GM12878 (cell line): ENCODE measurements at regions not wholly inside any gene's neighbourhood (a gene's known extent, or its start where the extent isn't known, plus 50 kb on each side); places are given as distances from the start of the nearest gene placed in this dataset.

Experiments
- BMI1 ChIP-seq: fragments of 450-650 bp; IDR thresholded peaks from 2 replicates; pipeline ENCODE4 v1.6.1; 2016; ENCODE audit warnings: mild to moderate bottlenecking, moderate library complexity, borderline replicate concordance
- BRCA1 ChIP-seq: IDR thresholded peaks from 2 replicates; pipeline ENCODE4 v1.6.1; 2011; ENCODE audit warnings: low read depth, low read length, improper control_type of control experiment
- CEBPB ChIP-seq, 2 experiments: fragments of 150-350 bp in 1 of 2; IDR thresholded peaks; 2 replicates each; pipeline ENCODE4 v1.6.1; 2012 to 2014; ENCODE audit warnings: low read depth in 2 of 2, low read length in 2 of 2, borderline replicate concordance in 1 of 2, inconsistent platforms in 1 of 2
- CREB1 ChIP-seq: IDR thresholded peaks from 2 replicates; pipeline ENCODE4 v1.6.1; 2012; ENCODE audit warnings: low read depth, mild to moderate bottlenecking, inconsistent platforms
- CREM ChIP-seq: IDR thresholded peaks from 2 replicates; pipeline ENCODE4 v1.6.1; 2014; ENCODE audit warnings: antibody characterized with exemption, low read depth
- CUX1 ChIP-seq: IDR thresholded peaks from 2 replicates; pipeline ENCODE4 v1.6.1; 2012; ENCODE audit warnings: improper control_type of control experiment, low read depth, low read length; ENCODE audit not compliant: insufficient replicate concordance
- FOS ChIP-seq: IDR thresholded peaks from 3 replicates; pipeline ENCODE4 v1.6.1; 2011; ENCODE audit warnings: borderline replicate concordance; ENCODE audit not compliant: insufficient read length; ENCODE audit errors: extremely low read depth
- HDAC6 ChIP-seq: fragments of 200-600 bp; sonication (generic); IDR thresholded peaks from one replicate; pipeline ENCODE4 v1.8.0; 2017; ENCODE audit warnings: antibody characterized with exemption; ENCODE audit not compliant: unreplicated experiment
- KAT2A ChIP-seq: conservative IDR thresholded peaks from 2 replicates; pipeline ENCODE4 v1.6.1; 2011; ENCODE audit warnings: low read depth, low read length; ENCODE audit not compliant: control insufficient read depth
- MEF2A ChIP-seq: IDR thresholded peaks from 2 replicates; pipeline ENCODE4 v1.6.1; 2011; ENCODE audit warnings: low read depth, mild to moderate bottlenecking, low read length, moderate library complexity; ENCODE audit not compliant: insufficient read depth
- MTA2 ChIP-seq: fragments of 450-650 bp; IDR thresholded peaks from 2 replicates; pipeline ENCODE4 v1.6.1; 2016; ENCODE audit warnings: low read depth, mild to moderate bottlenecking, moderate library complexity
- NFYA ChIP-seq: IDR thresholded peaks from 2 replicates; pipeline ENCODE4 v1.6.1; 2011; ENCODE audit warnings: low read depth, mild to moderate bottlenecking, low read length, improper control_type of control experiment, borderline replicate concordance
- NR2C1 ChIP-seq: fragments of 450-650 bp; IDR thresholded peaks from 2 replicates; pipeline ENCODE4 v1.6.1; 2017; ENCODE audit warnings: antibody characterized with exemption, mild to moderate bottlenecking, moderate library complexity
- POLR2AphosphoS5 ChIP-seq: IDR thresholded peaks from 2 replicates; pipeline ENCODE4 v1.6.1; 2011; ENCODE audit warnings: mild to moderate bottlenecking, low read length, inconsistent platforms
- RAD51 ChIP-seq: fragments of 450-650 bp; IDR thresholded peaks from 2 replicates; pipeline ENCODE4 v1.6.1; 2016; ENCODE audit warnings: moderate library complexity, mild to moderate bottlenecking, inconsistent platforms
- RBBP5 ChIP-seq: fragments of 200-600 bp; sonication (generic); conservative IDR thresholded peaks from 2 replicates; pipeline ENCODE4 v1.6.1; 2016
- SIN3A ChIP-seq: IDR thresholded peaks from 2 replicates; pipeline ENCODE4 v1.6.1; 2012; ENCODE audit warnings: low read depth, low read length, improper control_type of control experiment
- STAT1 ChIP-seq: fragments of 450-650 bp; conservative IDR thresholded peaks from 2 replicates; pipeline ENCODE4 v1.6.1; 2014; ENCODE audit warnings: antibody characterized with exemption, mild to moderate bottlenecking
- TAF1 ChIP-seq: IDR thresholded peaks from 2 replicates; pipeline ENCODE4 v1.6.1; 2011; ENCODE audit warnings: mild to moderate bottlenecking, low read depth, low read length, borderline replicate concordance
- TBL1XR1 ChIP-seq: IDR thresholded peaks from 2 replicates; pipeline ENCODE4 v1.6.1; 2012; ENCODE audit warnings: low read depth, low read length, improper control_type of control experiment
- ZBED1 ChIP-seq: IDR thresholded peaks from 2 replicates; pipeline ENCODE4 v1.6.1; 2016; ENCODE audit warnings: borderline replicate concordance
- ZBTB40 ChIP-seq: fragments of 450-650 bp; IDR thresholded peaks from 2 replicates; pipeline ENCODE4 v1.6.1; 2016; ENCODE audit warnings: mild to moderate bottlenecking, moderate library complexity, borderline replicate concordance
- ZNF24 ChIP-seq: fragments of 450-650 bp; IDR thresholded peaks from 2 replicates; pipeline ENCODE4 v1.6.1; 2017; ENCODE audit warnings: antibody characterized with exemption, mild to moderate bottlenecking
- ZSCAN29 ChIP-seq: fragments of 450-650 bp; IDR thresholded peaks from 2 replicates; pipeline ENCODE4 v1.6.1; 2017; ENCODE audit warnings: mild to moderate bottlenecking, moderate library complexity

- no peak for TF ChIP-seq SIN3A
- no peak for TF ChIP-seq POLR2AphosphoS5
- TF ChIP-seq ZSCAN29 = no peak
- no peak for TF ChIP-seq RAD51
- TF ChIP-seq CUX1 = no peak
- TF ChIP-seq TAF1 = no peak
- no peak for TF ChIP-seq HDAC6
- TF ChIP-seq KAT2A = no peak
- TF ChIP-seq RBBP5 = no peak
- peak; percentile 66 for TF ChIP-seq MTA2
- no peak for TF ChIP-seq ZBTB40
- TF ChIP-seq CREB1 = no peak
- TF ChIP-seq ZBED1 = no peak
- TF ChIP-seq STAT1 = no peak
- TF ChIP-seq FOS = no peak
- TF ChIP-seq BRCA1 = no peak
- TF ChIP-seq ZNF24 = no peak
- TF ChIP-seq CREM = no peak
- TF ChIP-seq TBL1XR1 = no peak
- no peak for TF ChIP-seq NR2C1
- TF ChIP-seq NFYA = no peak
- TF ChIP-seq MEF2A = no peak
- TF ChIP-seq BMI1 = peak; percentile 87
- no peak for TF ChIP-seq CEBPB (IDR thresholded peaks at IDR 0.05; ENCODE audit: borderline replicate concordance in 1 of 2, low read depth in 2 of 2, low read length in 2 of 2)
These were observed 58.9 kb downstream of the CALML3 start (continued) for GRCh38 chr10:5583525-5584175.
